ENCODE measurements at regions not wholly inside any gene's neighbourhood (a gene's known extent, or its start where the extent isn't known, plus 50 kb on each side); places are given as distances from the start of the nearest gene placed in this dataset.

GRCh38 chr9:90099262-90099963 lies 494.6 kb downstream of the GADD45G start:
- TF ChIP-seq GATA1 (IDR thresholded peaks at IDR 0.05; ENCODE audit: low read depth, low read length) (no peak), POLR2A (IDR thresholded peaks at IDR 0.05; ENCODE audit: low read length) (no peak)
- peak in 1 of 2 experiments; percentile 7 for DNase-seq

GRCh38 chr9:90100014-90100413 lies 495.2 kb downstream of the GADD45G start:
- TF ChIP-seq GATA1 (IDR thresholded peaks at IDR 0.05; ENCODE audit: low read depth, low read length), result no peak
- TF ChIP-seq POLR2A (IDR thresholded peaks at IDR 0.05; ENCODE audit: low read length), result no peak
- no peak for DNase-seq

- TF ChIP-seq GATA1 (IDR thresholded peaks at IDR 0.05; ENCODE audit: low read depth, low read length), result no peak
- TF ChIP-seq POLR2A (IDR thresholded peaks at IDR 0.05; ENCODE audit: low read length), result no peak
- peak; percentile 68 to 76 for DNase-seq
These were observed 497.6 kb downstream of the GADD45G start for GRCh38 chr9:90102292-90102901.

- DNase-seq, result no peak
- TF ChIP-seq GATA1 (IDR thresholded peaks at IDR 0.05; ENCODE audit: low read depth, low read length), result no peak
- no peak for TF ChIP-seq POLR2A (IDR thresholded peaks at IDR 0.05; ENCODE audit: low read length)
These were observed 499.0 kb downstream of the GADD45G start for GRCh38 chr9:90103771-90104170.

- no peak for TF ChIP-seq POLR2A (IDR thresholded peaks at IDR 0.05; ENCODE audit: low read length)
- no peak for TF ChIP-seq GATA1 (IDR thresholded peaks at IDR 0.05; ENCODE audit: low read depth, low read length)
- no peak for DNase-seq
These were observed 501.0 kb downstream of the GADD45G start for GRCh38 chr9:90105773-90106172.

GRCh38 chr9:90107040-90107725 lies 502.4 kb downstream of the GADD45G start:
- DNase-seq, result no peak
- TF ChIP-seq GATA1 (IDR thresholded peaks at IDR 0.05; ENCODE audit: low read depth, low read length) (no peak), POLR2A (IDR thresholded peaks at IDR 0.05; ENCODE audit: low read length) (no peak)

- TF ChIP-seq GATA1 (IDR thresholded peaks at IDR 0.05; ENCODE audit: low read depth, low read length) (no peak), POLR2A (IDR thresholded peaks at IDR 0.05; ENCODE audit: low read length) (no peak)
- DNase-seq, result no peak
These were observed 503.2 kb downstream of the GADD45G start for GRCh38 chr9:90107726-90108655.

GRCh38 chr9:90112788-90113187 lies 508.0 kb downstream of the GADD45G start:
- TF ChIP-seq POLR2A (IDR thresholded peaks at IDR 0.05; ENCODE audit: low read length) (no peak), GATA1 (IDR thresholded peaks at IDR 0.05; ENCODE audit: low read depth, low read length) (no peak)
- DNase-seq, result peak; percentile 15 to 53

GRCh38 chr9:90114641-90115425 lies 510.0 kb downstream of the GADD45G start:
- DNase-seq, result no peak
- no peak for TF ChIP-seq POLR2A (IDR thresholded peaks at IDR 0.05; ENCODE audit: low read length)
- no peak for TF ChIP-seq GATA1 (IDR thresholded peaks at IDR 0.05; ENCODE audit: low read depth, low read length)

- TF ChIP-seq POLR2A (IDR thresholded peaks at IDR 0.05; ENCODE audit: low read length) (no peak), GATA1 (IDR thresholded peaks at IDR 0.05; ENCODE audit: low read depth, low read length) (no peak)
- no peak for DNase-seq
These were observed 517.0 kb downstream of the GADD45G start for GRCh38 chr9:90121762-90122161.

- TF ChIP-seq GATA1 (IDR thresholded peaks at IDR 0.05; ENCODE audit: low read depth, low read length), result no peak
- peak in 1 of 2 experiments; percentile 7 for DNase-seq
These were observed 517.7 kb downstream of the DIRAS2 start for GRCh38 chr9:90124961-90125360.

GRCh38 chr9:90127923-90128322 lies 514.7 kb downstream of the DIRAS2 start:
- no peak for DNase-seq
- TF ChIP-seq POLR2A (IDR thresholded peaks at IDR 0.05; ENCODE audit: low read length) (no peak), GATA1 (IDR thresholded peaks at IDR 0.05; ENCODE audit: low read depth, low read length) (no peak)
